ENCODE measurements at regions not wholly inside any gene's neighbourhood (a gene's known extent, or its start where the extent isn't known, plus 50 kb on each side); places are given as distances from the start of the nearest gene placed in this dataset.

GRCh38 chr6:23417133-23417532 is 708.9 kb upstream of the NRSN1 start:
- H3K9me3 ChIP-seq (ENCODE audit: low read length) = no peaks in the 10 kb centered on the region
- H3K4me3 ChIP-seq (ENCODE audit: low read depth, low read length, poor library complexity, severe bottlenecking) = no peak overlapping the region
- no peaks in the 10 kb centered on the region for H3K36me3 ChIP-seq (ENCODE audit: insufficient read depth, low read length)
- H3K9me2 ChIP-seq (ENCODE audit: low read depth, low read length) = no peaks in the 10 kb centered on the region
- no peaks in the 10 kb centered on the region for H4K20me1 ChIP-seq (ENCODE audit: insufficient read depth, low read length)
- H3K9ac ChIP-seq (ENCODE audit: low read length) = no peak overlapping the region
- H3K4me2 ChIP-seq (ENCODE audit: low read length) = no peak overlapping the region
- TF ChIP-seq, protein P1, sequence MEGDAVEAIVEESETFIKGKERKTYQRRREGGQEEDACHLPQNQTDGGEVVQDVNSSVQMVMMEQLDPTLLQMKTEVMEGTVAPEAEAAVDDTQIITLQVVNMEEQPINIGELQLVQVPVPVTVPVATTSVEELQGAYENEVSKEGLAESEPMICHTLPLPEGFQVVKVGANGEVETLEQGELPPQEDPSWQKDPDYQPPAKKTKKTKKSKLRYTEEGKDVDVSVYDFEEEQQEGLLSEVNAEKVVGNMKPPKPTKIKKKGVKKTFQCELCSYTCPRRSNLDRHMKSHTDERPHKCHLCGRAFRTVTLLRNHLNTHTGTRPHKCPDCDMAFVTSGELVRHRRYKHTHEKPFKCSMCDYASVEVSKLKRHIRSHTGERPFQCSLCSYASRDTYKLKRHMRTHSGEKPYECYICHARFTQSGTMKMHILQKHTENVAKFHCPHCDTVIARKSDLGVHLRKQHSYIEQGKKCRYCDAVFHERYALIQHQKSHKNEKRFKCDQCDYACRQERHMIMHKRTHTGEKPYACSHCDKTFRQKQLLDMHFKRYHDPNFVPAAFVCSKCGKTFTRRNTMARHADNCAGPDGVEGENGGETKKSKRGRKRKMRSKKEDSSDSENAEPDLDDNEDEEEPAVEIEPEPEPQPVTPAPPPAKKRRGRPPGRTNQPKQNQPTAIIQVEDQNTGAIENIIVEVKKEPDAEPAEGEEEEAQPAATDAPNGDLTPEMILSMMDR (IDR thresholded peaks at IDR 0.05; ENCODE audit: low read length) = no peak
- no peak for TF ChIP-seq EZH2 (IDR thresholded peaks at IDR 0.05; ENCODE audit: borderline replicate concordance, low read length)
- no peaks in the 10 kb centered on the region for H3K79me2 ChIP-seq (ENCODE audit: insufficient read depth, low read length)
- no peak overlapping the region for H2AFZ ChIP-seq (ENCODE audit: low read length)
- no peaks in the 10 kb centered on the region for H3K4me1 ChIP-seq (ENCODE audit: insufficient read depth, low read length, severe bottlenecking)
- H3F3A ChIP-seq (ENCODE audit: insufficient read depth, low read length) = no peaks in the 10 kb centered on the region
- H3K27ac ChIP-seq (ENCODE audit: low read depth, low read length, poor library complexity, severe bottlenecking) = no peak overlapping the region
- no peaks in the 10 kb centered on the region for H3K27me3 ChIP-seq (ENCODE audit: insufficient read depth, low read length)

DNA sequence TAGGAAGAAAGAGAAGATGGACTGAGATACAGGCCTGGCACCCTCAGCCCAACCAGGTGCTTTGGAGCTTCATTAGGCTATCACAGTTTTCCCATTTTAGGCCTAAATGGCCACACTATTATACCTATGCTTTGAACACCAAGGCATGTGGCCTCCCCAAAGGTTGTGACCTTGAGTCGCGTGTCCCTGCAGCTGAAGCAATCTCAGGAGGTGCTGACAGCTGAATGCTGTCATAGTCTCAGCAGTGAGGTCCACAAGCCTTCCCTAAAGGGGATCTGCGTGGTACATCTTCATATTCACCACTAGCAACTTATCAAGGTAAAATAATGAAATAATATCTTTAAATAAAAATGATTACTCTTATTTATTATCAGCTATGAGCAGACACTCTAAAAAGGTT is 707.9 kb upstream of the NRSN1 start:
- Histone ChIP-seq H3F3A (ENCODE audit: insufficient read depth, low read length) (no peaks in the 10 kb centered on the region), H3K79me2 (ENCODE audit: insufficient read depth, low read length) (no peaks in the 10 kb centered on the region), H3K4me2 (ENCODE audit: low read length) (no peak overlapping the region), H3K4me1 (ENCODE audit: insufficient read depth, low read length, severe bottlenecking) (no peaks in the 10 kb centered on the region), H3K36me3 (ENCODE audit: insufficient read depth, low read length) (no peaks in the 10 kb centered on the region), H2AFZ (ENCODE audit: low read length) (no peak overlapping the region), H3K9ac (ENCODE audit: low read length) (no peak overlapping the region), H3K27me3 (ENCODE audit: insufficient read depth, low read length) (no peaks in the 10 kb centered on the region), H3K9me3 (ENCODE audit: low read length) (no peaks in the 10 kb centered on the region), H3K9me2 (ENCODE audit: low read depth, low read length) (no peaks in the 10 kb centered on the region), H3K27ac (ENCODE audit: low read depth, low read length, poor library complexity, severe bottlenecking) (no peak overlapping the region), H4K20me1 (ENCODE audit: insufficient read depth, low read length) (no peaks in the 10 kb centered on the region), H3K4me3 (ENCODE audit: low read depth, low read length, poor library complexity, severe bottlenecking) (no peak overlapping the region)
- no peak for TF ChIP-seq EZH2 (IDR thresholded peaks at IDR 0.05; ENCODE audit: borderline replicate concordance, low read length)
- TF ChIP-seq, protein P1 (IDR thresholded peaks at IDR 0.05; ENCODE audit: low read length) = no peak

DNA sequence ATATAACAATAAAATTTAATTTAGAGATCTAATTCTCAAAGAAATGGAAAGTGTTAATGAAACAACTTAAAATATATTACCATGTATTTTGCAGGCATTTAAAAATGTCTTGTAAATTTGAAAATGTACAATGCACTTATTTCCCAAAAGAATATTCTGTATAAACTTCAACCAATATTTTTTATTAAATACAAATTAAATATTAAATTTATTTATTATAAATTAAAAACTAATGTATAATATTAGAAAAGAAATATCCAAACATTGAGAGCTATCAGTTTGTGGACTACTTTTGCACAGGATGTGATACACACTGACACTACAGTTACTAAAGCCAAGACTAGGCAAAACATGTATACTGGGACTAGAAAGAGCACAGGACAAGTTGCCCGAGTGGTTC is 707.0 kb upstream of the NRSN1 start:
- Histone ChIP-seq H3F3A (ENCODE audit: insufficient read depth, low read length) (no peaks in the 10 kb centered on the region), H3K27ac (ENCODE audit: low read depth, low read length, poor library complexity, severe bottlenecking) (no peak overlapping the region), H2AFZ (ENCODE audit: low read length) (no peak overlapping the region), H3K79me2 (ENCODE audit: insufficient read depth, low read length) (no peaks in the 10 kb centered on the region), H3K4me1 (ENCODE audit: insufficient read depth, low read length, severe bottlenecking) (no peaks in the 10 kb centered on the region), H3K36me3 (ENCODE audit: insufficient read depth, low read length) (no peaks in the 10 kb centered on the region), H3K9ac (ENCODE audit: low read length) (no peak overlapping the region), H4K20me1 (ENCODE audit: insufficient read depth, low read length) (no peaks in the 10 kb centered on the region), H3K27me3 (ENCODE audit: insufficient read depth, low read length) (no peaks in the 10 kb centered on the region), H3K9me3 (ENCODE audit: low read length) (no peaks in the 10 kb centered on the region), H3K9me2 (ENCODE audit: low read depth, low read length) (no peaks in the 10 kb centered on the region), H3K4me2 (ENCODE audit: low read length) (no peak overlapping the region), H3K4me3 (ENCODE audit: low read depth, low read length, poor library complexity, severe bottlenecking) (no peak overlapping the region)
- TF ChIP-seq, protein P1 (IDR thresholded peaks at IDR 0.05; ENCODE audit: low read length) = no peak
- TF ChIP-seq EZH2 (IDR thresholded peaks at IDR 0.05; ENCODE audit: borderline replicate concordance, low read length) = no peak

Measured in OCI-LY1 (cell line).